Adrenal gland (tissue), 9 donors: ENCODE measurements at regions not wholly inside any gene's neighbourhood (a gene's known extent, or its start where the extent isn't known, plus 50 kb on each side); places are given as distances from the start of the nearest gene placed in this dataset.

Experiments used
- DNase-seq, 7 donors: peaks; one replicate each; pipeline ENCODE4 v3.0.0-alpha.2; 2019 to 2020
- H3K27ac ChIP-seq, 5 donors: fragments of 200-600 bp; sonication (generic) in 4 of 5; 1 replicate in 3 of 5; 2 replicates in 2 of 5; pipeline versions ENCODE4 v1.5.1 to v1.8.0; 2016 to 2020; ENCODE audit warnings: mild to moderate bottlenecking in 1 of 5
- H3K27me3 ChIP-seq: fragments of 200-600 bp; 2 replicates; pipeline ENCODE4 v1.8.0; 2021
- H3K36me3 ChIP-seq, 2 donors: fragments of 200-600 bp; replicated peaks in 1 of 2; 1 replicate in 1 of 2; 2 replicates in 1 of 2; pipeline versions ENCODE4 v1.5.1 to v1.8.0; 2018 to 2022
- H3K4me1 ChIP-seq, 2 donors: fragments of 200-600 bp; replicated peaks in 1 of 2; 1 replicate in 1 of 2; 2 replicates in 1 of 2; pipeline versions ENCODE4 v1.5.1 to v1.8.0; 2018 to 2021
- H3K4me3 ChIP-seq, 4 donors: fragments of 200-600 bp; sonication (generic) in 3 of 4; one replicate each; pipeline ENCODE4 v1.5.1; 2016 to 2018
- H3K9me3 ChIP-seq, 3 donors: fragments of 200-600 bp; sonication (generic) in 1 of 3; replicated peaks in 1 of 3; 1 replicate in 2 of 3; 2 replicates in 1 of 3; pipeline versions ENCODE4 v1.5.1 to v1.8.0; 2016 to 2021
- CTCF ChIP-seq, 6 experiments: fragments of 450-650 bp in 4 of 6; fragments of 200-600 bp in 2 of 6; sonication (generic) in 1 of 6; IDR thresholded peaks; 1 replicate in 5 of 6; 2 replicates in 1 of 6; pipeline versions ENCODE4 v1.5.1 to v1.8.0; 2016 to 2021; ENCODE audit warnings: antibody characterized with exemption in 6 of 6, mild to moderate bottlenecking in 2 of 6, moderate library complexity in 1 of 6
- POLR2A ChIP-seq, 2 donors: fragments of 450-650 bp; IDR thresholded peaks; one replicate each; pipeline ENCODE4 v1.6.1; 2017; ENCODE audit warnings: antibody characterized with exemption in 2 of 2, mild to moderate bottlenecking in 2 of 2, moderate library complexity in 1 of 2
- WGBS, 4 donors: extraction: QIAGEN DNeasy Blood & Tissue Kit in 2 of 4; methylation state at CpG; one replicate each; pipeline versions ENCODE4 v1.1.5 to v1.1.7; 2013 to 2017; 5-methylcytosine and 5-hydroxymethylcytosine counted together
- intact Hi-C, 2 donors: fragments of 100-400 bp; cut with DNase I; formaldehyde crosslinking; loops; one replicate each; pipeline versions ENCODE4 v1.14.1 to v1.15.0; 2022 to 2023
- donor health status: healthy with polysubstance abuse.
- donor health status: Bipolar disorder and iron deficiency.
- donor health status: DM: yes; HTN: yes; CAD: no.
- donor health status: DM: no; HTN: no; CAD: no.
- donor health status: DM: no; HTN: no; CAD: no.

- WGBS, 4 donors, result 62 to 71% (median 66%) methylated on average over 3 of the region's 3 CpGs
- intact Hi-C loops, result no loop called here
- H3K4me1 ChIP-seq, result peaks cover 0 to 9% of the 10 kb centered on the region in 2 donors
These were observed 218.2 kb downstream of the SH3BP4 start for GRCh38 chr2:235170016-235170415.

GRCh38 chr2:235170536-235171521, 219.0 kb downstream of the SH3BP4 start:
- peak overlapping the region in 1 of 5 donors; percentile 8 for H3K27ac ChIP-seq
- WGBS, 4 donors, result 48 to 65% (median 57%) methylated on average over 7 to 8 of the region's 8 CpGs
- no peaks in the 10 kb centered on the region for H3K36me3 ChIP-seq
- H3K27me3 ChIP-seq, result no peaks in the 10 kb centered on the region
- intact Hi-C loops, result no loop called here
- H3K4me3 ChIP-seq, result no peak overlapping the region
- TF ChIP-seq CTCF (IDR thresholded peaks at IDR 0.05), result peak in 2 of 6 experiments; percentile 24 to 48
- TF ChIP-seq POLR2A (IDR thresholded peaks at IDR 0.05), result no peak
- H3K9me3 ChIP-seq, result no peaks in the 10 kb centered on the region
- peaks cover 0 to 9% of the 10 kb centered on the region in 2 donors for H3K4me1 ChIP-seq
- DNase-seq, result peak in 4 of 7 donors; percentile 24 to 71 (median 33)

More at GRCh38 chr2:235170016-235170415, 218.2 kb downstream of the SH3BP4 start:
- Histone ChIP-seq H3K9me3 (no peaks in the 10 kb centered on the region), H3K4me3 (no peak overlapping the region), H3K36me3 (no peaks in the 10 kb centered on the region), H3K27me3 (no peaks in the 10 kb centered on the region), H3K27ac (no peak overlapping the region)
- no peak for DNase-seq
- no peak for TF ChIP-seq CTCF (IDR thresholded peaks at IDR 0.05)
- no peak for TF ChIP-seq POLR2A (IDR thresholded peaks at IDR 0.05)

GRCh38 chr2:235171550-235172031, 219.8 kb downstream of the SH3BP4 start:
- Histone ChIP-seq H3K4me1 (peaks cover 0 to 9% of the 10 kb centered on the region in 2 donors), H3K27me3 (no peaks in the 10 kb centered on the region), H3K36me3 (no peaks in the 10 kb centered on the region), H3K4me3 (no peak overlapping the region), H3K27ac (peak overlapping the region in 1 of 5 donors; percentile 8), H3K9me3 (no peaks in the 10 kb centered on the region)
- WGBS, 4 donors, result 25 to 30% (median 27%) methylated on average over 2 to 4 of the region's 4 CpGs
- intact Hi-C loops, result no loop called here
- TF ChIP-seq POLR2A (IDR thresholded peaks at IDR 0.05) (no peak), CTCF (IDR thresholded peaks at IDR 0.05) (no peak)
- DNase-seq, result peak in 5 of 7 donors; percentile 20 to 61 (median 26)

GRCh38 chr2:235180642-235181041, 228.8 kb downstream of the SH3BP4 start:
- no peaks in the 10 kb centered on the region for H3K9me3 ChIP-seq
- no peak overlapping the region for H3K27ac ChIP-seq
- intact Hi-C loops, result no loop called here
- peaks cover 8% of the 10 kb centered on the region for H3K27me3 ChIP-seq
- TF ChIP-seq CTCF (IDR thresholded peaks at IDR 0.05) (no peak), POLR2A (IDR thresholded peaks at IDR 0.05) (no peak)
- no peak overlapping the region for H3K4me3 ChIP-seq
- WGBS, 4 donors, result 86 to 89% (median 87%) methylated on average over 6 of the region's 6 CpGs
- H3K36me3 ChIP-seq, result no peaks in the 10 kb centered on the region
- no peaks in the 10 kb centered on the region for H3K4me1 ChIP-seq
- DNase-seq, result no peak
